ENCODE measurements at regions not wholly inside any gene's neighbourhood (a gene's known extent, or its start where the extent isn't known, plus 50 kb on each side); places are given as distances from the start of the nearest gene placed in this dataset.

- TF ChIP-seq MAX (IDR thresholded peaks at IDR 0.05; ENCODE audit: insufficient read depth, insufficient read length) (no peak), EZH2 (IDR thresholded peaks at IDR 0.05; ENCODE audit: borderline replicate concordance, low read depth, low read length, severe bottlenecking) (no peak), MYC (IDR thresholded peaks at IDR 0.05; ENCODE audit: low read depth, low read length) (no peak), POLR2A (IDR thresholded peaks at IDR 0.05; ENCODE audit: low read depth, low read length) (no peak), CTCF (IDR thresholded peaks at IDR 0.05; ENCODE audit: extremely low read depth in 1 of 2, insufficient read depth in 1 of 2, low read depth in 1 of 2, low read length in 2 of 2) (no peak), FOS (IDR thresholded peaks at IDR 0.05; ENCODE audit: borderline replicate concordance, insufficient read depth, low read length) (no peak)
Measured at GRCh38 chr18:42475157-42475556, 520.1 kb downstream of the PIK3C3 start.

Data from endothelial cell of umbilical vein (primary cell).